ENCODE measurements at regions not wholly inside any gene's neighbourhood (a gene's known extent, or its start where the extent isn't known, plus 50 kb on each side); places are given as distances from the start of the nearest gene placed in this dataset.
A peak's percentile ranks its signal among the peaks of the same experiment; 100 is the strongest.

DNA sequence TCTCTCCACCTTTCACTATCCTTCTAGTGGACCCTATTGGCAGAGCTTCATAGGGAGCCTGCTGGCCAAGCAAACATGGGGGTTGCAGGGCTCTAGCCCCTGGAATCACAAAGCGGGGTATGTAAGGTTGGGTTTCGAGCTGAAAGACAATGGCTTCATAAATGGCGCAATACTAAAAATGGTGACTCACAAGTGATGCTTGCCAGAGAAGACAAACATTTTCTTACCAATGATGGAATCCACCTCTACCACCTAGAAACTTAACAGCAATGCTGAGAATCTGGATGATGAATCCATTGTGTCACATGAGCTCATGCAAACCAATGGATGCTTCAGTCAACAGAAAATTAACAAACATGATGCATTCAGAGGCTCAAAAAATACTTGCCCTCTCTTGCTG, 375.3 kb upstream of the PSMD7 start:
- dilution Hi-C loops (cut with HindIII; ENCODE audit: low sequenced_read_pairs, unreplicated experiment): no loop called here
- BruUV-seq (replicated peaks): no TSS peak
- no CpG with 5 or more reads among the region's 3 CpGs for WGBS, 2 experiments (ENCODE audit: extremely low coverage in 2 of 2, insufficient read length in 1 of 2)

More for the DNA sequence above, 375.3 kb upstream of the PSMD7 start:
- no peak overlapping the region for H2AK9ac ChIP-seq (replicated peaks; ENCODE audit: low read depth, low read length, poor library complexity)
- no peak overlapping the region for H3K14ac ChIP-seq (replicated peaks; ENCODE audit: low read depth, low read length)
- H2BK120ac ChIP-seq (ENCODE audit: low read depth, low read length): no peak overlapping the region
- DNase-seq (no peak), ATAC-seq (ENCODE audit: low read depth) (no peak)
- H3K4me2 ChIP-seq (ENCODE audit: low read depth, low read length): no peak overlapping the region
- H3K56ac ChIP-seq (ENCODE audit: extremely low read depth, insufficient read depth, low read length): no peak overlapping the region
- no peak overlapping the region for H4K8ac ChIP-seq (ENCODE audit: low read depth in 2 of 2, low read length in 2 of 2)
- no peak overlapping the region for H2AFZ ChIP-seq (replicated peaks; ENCODE audit: low read length, poor library complexity)
- ChIA-PET POLR2A (ENCODE audit: unreplicated experiment) (no interaction called here), CTCF (no interaction called here)
- H4K20me1 ChIP-seq (ENCODE audit: insufficient read depth, low read length): no peaks in the 10 kb centered on the region
- H3K36me3 ChIP-seq (ENCODE audit: control insufficient read depth, insufficient read depth, low read length): no peaks in the 10 kb centered on the region
- intact Hi-C loops (cut with micrococcal nuclease): no loop called here
- TF ChIP-seq FOS (IDR thresholded peaks at IDR 0.05; ENCODE audit: low read depth, low read length): no peak
- TF ChIP-seq CEBPB (IDR thresholded peaks at IDR 0.05; ENCODE audit: low read depth, low read length): peak; percentile 50; the same call in 1 of the 2 replicates
- no peaks in the 10 kb centered on the region for H3K9me1 ChIP-seq (ENCODE audit: insufficient read depth, low read length)
- no peaks in the 10 kb centered on the region for H3K4me1 ChIP-seq (ENCODE audit: control insufficient read depth, insufficient read depth, low read length)
- in situ Hi-C loops (cut with MboI; ENCODE audit: low sequenced_read_pairs): no loop called here
- H4K5ac ChIP-seq (ENCODE audit: low read depth, low read length): no peak overlapping the region
- H3K27me3 ChIP-seq (ENCODE audit: control insufficient read depth, insufficient read depth, low read length): no peaks in the 10 kb centered on the region
- no peak overlapping the region for H2BK5ac ChIP-seq (ENCODE audit: low read depth, low read length, poor library complexity, severe bottlenecking)
- H4K91ac ChIP-seq (ENCODE audit: insufficient read depth, low read depth, low read length): no peak overlapping the region
- H2BK20ac ChIP-seq (ENCODE audit: low read depth, low read length): no peak overlapping the region
- H3K4me3 ChIP-seq (ENCODE audit: insufficient read depth, low read depth, low read length): no peak overlapping the region
- H3K27ac ChIP-seq (ENCODE audit: insufficient read depth, low read length): no peak overlapping the region
- H3K18ac ChIP-seq (ENCODE audit: low read depth, low read length): no peak overlapping the region
- no peak overlapping the region for H3K9ac ChIP-seq (ENCODE audit: low read depth, low read length)
- no peak overlapping the region for H3K4ac ChIP-seq (ENCODE audit: low read depth, low read length)
- peaks cover 2% of the 10 kb centered on the region; the same call in 1 of the 2 replicates for H3K9me3 ChIP-seq (ENCODE audit: control insufficient read depth, insufficient read depth, low read length)
- H3K79me1 ChIP-seq (ENCODE audit: low read depth in 1 of 2, low read length in 2 of 2): no peaks in the 10 kb centered on the region
- H2BK15ac ChIP-seq (ENCODE audit: low read depth, low read length): no peak overlapping the region
- H2AK5ac ChIP-seq (ENCODE audit: low read depth, low read length): no peak overlapping the region
- H3K23ac ChIP-seq (ENCODE audit: low read depth, low read length): no peak overlapping the region
